HG02973 (cell line): ENCODE measurements at regions not wholly inside any gene's neighbourhood (a gene's known extent, or its start where the extent isn't known, plus 50 kb on each side); places are given as distances from the start of the nearest gene placed in this dataset.

Experiments
- ATAC-seq: cut with Tn5 transposase; IDR thresholded peaks from one replicate; pipeline ENCODE4 v1.9.1; 2021; ENCODE audit warnings: moderate library complexity; ENCODE audit not compliant: unreplicated experiment

DNA sequence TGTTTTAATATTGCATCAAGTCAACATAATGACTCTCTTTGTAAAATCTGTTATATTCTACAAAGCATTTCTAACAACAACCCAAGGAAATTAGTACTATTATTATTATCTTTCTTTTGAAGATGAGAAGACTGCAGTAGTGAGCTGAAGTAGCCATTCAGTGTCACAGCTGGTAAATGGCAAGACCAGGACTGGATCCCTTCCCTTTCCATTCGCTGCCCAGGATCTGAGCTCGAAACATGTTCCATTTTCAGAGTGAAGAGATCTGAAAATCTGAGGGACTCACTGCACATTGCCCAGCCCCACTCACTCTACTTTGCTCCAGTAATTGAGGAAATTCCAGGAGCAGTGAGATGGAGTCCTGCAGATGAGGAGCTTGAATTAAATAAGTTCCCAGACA, 240.0 kb upstream of the BLID start:
- ATAC-seq, result no peak

DNA sequence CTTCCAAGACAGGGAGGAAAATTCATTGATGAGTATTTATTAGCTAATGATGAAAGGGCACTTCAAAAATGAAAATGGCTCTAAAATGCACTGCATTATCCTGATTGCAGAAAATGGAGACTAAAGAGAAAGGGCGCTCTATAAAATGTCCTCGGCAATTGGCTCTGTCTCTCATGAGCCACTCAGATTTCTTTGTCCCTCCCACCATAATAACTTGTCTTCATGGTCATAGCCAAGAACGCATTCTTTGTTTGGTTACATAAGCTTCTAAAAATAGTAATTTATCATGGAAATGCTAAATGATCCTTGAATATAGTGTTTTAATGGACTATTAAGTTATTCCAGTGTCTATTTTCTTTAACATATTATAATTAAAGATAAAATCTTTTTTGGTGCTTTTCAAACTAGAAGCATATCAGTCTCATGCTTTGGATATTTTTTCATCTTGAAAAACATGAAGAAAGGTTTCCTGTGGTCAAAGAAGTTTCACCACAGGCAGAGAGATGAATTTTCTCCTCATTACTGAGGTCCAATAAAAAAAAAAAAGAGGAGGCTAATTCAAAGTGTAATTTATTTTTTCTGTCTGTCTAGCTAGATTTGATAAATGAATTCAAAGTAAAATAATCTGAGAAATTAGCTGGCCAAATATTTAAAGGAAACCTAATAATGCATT, 238.1 kb upstream of the BLID start:
- ATAC-seq, result no peak

DNA sequence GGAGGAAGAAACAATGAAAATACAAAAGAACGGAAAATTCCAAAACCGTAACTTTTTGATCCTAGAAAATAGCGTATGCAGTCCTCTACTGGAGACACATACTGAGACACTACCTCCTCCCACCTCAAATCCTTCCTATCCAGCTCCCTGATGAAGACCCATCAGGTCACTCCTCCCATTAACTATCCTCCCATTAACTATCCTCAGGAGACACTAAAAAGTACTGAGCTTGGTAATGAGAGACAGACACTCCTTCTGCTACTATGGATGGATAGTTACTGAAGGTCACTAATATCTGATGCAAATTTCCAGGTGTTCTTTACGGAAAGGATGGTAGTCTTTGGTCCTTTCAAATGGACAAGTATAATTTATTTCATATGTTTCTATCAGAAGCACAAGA, 237.5 kb upstream of the BLID start:
- no peak for ATAC-seq

DNA sequence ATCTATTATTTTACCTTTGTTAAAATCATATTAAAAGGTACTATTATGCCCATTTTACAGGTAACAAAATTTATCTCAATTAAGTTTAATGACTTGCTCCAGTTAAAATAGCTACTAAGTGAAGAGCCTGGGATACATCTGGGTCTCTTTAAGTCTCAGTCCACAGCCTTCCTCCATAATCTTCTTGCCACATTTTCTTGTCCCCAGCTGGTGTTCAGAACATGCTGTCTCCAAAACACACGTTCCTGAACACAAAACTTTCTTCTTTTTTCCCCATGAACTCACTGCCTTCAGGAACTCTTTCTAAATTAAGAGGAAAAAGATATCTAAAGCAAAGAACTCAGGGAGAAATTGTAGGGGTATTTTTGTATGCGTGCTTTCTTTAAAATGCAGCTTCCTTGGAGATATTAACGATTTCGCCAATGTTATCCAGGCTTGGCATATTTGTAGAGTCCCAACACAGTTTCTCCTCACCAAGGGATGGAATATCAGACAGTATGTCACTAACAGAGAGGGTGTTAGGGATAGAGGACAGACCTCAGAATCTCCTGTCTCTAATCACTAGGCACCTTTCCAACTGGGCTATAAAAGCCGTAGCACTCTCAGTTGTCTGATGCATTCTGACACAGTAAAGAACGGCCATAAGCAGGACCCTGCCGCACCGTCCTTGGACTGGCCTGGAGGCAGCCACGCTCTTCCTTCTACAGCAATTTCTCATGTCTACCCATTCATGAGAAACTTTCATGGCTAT, 232.8 kb upstream of the BLID start:
- ATAC-seq, result no peak

DNA sequence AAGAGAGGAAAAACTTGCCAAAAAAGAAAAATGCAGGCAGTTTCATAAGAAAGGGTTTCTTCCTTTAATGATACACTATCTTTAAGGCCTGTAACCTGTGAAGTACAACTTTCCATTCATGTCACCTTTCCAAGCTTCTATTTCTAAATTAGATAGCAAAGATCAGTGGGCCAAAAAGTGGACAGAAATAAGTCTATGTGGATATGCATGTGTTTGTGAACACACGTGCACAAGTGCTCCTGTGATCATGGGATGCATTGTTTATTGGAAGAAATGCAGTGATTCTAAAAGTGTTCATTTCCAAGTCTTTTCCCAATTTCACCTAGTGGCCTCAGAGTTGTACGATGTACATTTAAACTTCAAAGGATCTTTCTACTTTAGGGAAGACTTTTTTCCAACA, 230.0 kb upstream of the BLID start:
- ATAC-seq, result no peak

DNA sequence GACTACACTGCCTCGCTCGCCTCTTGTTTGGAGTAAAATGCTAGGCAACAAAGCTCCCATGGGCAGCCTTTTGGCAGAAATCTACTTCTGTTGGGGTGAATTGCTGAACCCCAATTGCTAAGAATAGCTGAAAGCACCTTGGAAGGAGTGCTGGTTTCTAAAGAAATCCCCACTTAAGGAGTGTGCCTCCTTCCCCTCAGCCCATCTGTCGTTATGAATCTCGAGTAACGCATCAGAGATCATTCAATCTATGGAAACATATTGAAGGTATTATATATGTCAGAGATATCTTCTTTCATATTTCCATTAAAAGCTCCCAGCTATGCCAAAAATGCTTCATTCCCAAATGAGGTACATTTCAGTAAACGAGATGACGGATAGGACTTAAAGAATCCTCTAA, 229.6 kb upstream of the BLID start:
- no peak for ATAC-seq

DNA sequence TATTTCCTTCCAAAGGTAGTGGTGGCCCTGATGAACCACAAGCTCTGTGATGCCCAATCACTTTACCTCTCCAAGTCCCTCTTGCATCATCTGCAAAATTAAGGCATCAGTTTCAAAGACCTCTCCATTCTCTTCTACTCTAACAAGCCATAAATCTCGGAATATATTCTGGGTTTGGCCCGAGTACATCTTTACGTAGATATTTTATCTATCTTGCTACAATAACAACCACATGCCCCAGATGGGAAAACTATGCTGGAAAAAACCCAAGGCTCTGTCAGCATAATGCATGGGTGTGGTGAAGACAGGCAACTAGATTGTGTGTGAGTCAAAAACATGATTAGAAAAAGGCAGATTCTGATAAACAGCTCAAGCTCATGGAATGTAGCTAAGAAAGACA, 228.2 kb upstream of the BLID start:
- no peak for ATAC-seq

DNA sequence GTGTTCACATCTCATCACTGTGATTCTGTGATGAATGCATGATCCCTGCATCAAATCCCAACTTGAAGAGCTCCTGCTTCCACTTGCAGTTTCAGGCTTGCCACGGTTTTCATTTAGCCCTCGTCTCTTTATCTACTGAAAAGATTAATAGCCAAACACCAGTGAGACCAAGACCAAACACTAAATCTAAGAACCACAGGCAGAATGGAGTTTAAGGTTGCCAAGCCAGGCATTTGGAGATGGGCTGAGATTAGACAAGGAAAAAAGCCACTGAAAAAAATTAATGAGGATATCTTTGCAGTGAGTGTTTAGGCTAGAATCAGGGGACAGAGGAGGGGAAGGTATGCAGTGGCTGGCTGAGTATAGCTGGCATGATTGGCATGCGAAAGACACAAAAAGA, 227.2 kb upstream of the BLID start:
- ATAC-seq, result no peak

DNA sequence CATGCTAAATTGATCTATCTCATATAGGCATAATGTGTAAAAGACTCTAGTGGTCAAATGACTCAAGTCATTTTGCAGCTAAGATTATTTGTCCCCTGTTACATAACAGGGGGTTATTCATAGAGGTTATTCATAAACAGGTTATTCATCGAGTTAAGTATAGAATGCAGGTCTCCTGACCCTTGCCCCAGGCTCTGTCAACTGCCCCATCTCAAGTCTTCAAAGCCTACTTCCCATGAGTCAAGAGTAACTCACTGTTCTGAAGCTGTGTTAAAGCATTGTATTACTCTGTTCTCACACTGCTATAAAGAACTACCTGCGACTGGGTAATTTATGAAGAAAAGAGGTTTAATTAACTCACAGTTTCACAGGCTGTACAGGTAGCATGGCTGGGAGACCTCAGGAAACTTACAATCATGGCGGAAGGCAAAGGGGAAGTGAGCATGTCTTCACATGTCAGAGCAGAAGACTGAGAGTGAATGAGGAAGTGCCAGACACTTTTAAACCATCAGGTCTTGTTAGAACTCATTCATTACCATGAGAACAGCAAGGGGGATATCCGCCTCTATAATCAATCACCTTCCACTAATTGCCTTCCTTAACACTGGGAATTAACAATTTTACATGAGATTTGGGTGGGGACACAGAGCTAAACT, 226.2 kb upstream of the BLID start:
- no peak for ATAC-seq

DNA sequence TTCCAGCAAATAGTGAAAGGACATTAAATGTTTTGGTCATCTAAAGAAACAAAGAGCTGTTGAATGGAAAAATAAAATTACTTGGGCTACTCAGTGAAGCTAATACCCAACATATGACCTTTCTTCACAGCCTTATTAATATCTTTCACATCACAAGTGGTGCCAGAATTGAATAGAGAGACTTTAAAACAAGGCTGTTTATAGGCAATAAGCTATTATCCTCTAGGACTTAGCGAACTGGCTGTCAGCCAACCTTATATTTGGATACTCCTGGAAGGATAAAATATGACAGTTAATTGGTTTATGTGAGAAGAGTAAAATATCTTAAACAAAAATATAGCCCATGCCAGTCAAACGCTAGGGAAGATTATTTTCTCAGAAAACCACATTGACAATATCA, 225.5 kb upstream of the BLID start:
- ATAC-seq, result no peak

DNA sequence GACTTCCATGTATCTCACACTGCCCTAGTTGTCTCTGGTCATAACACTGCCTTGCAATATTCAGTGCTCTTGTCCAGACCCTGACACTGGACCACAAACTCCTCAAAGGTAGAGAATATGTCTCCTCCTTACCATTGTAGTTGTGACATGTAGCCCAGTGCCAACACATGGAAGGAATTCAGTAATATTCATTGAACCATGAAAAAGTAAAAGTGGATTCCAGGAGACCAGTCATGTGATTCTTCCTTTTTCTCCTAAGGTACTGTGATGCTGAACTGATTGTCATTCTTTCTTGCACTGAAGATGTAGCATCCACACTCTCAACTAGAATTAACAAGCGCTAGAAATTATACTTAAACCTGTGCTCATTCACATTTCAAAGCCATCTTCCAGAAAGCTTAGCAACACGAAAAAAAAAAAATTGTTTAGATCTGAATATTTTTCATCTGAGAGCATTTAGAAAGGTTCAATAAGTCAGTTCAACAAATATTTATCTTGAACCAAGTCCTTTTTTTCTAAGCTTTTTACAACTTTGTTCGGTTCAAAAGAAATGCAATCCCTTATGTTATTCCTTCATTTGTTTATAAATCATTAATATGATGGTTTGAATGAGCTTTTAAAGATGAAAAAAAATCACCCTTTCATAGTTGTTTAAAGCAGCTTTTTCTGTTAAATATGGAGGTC, 224.7 kb upstream of the BLID start:
- ATAC-seq, result no peak

DNA sequence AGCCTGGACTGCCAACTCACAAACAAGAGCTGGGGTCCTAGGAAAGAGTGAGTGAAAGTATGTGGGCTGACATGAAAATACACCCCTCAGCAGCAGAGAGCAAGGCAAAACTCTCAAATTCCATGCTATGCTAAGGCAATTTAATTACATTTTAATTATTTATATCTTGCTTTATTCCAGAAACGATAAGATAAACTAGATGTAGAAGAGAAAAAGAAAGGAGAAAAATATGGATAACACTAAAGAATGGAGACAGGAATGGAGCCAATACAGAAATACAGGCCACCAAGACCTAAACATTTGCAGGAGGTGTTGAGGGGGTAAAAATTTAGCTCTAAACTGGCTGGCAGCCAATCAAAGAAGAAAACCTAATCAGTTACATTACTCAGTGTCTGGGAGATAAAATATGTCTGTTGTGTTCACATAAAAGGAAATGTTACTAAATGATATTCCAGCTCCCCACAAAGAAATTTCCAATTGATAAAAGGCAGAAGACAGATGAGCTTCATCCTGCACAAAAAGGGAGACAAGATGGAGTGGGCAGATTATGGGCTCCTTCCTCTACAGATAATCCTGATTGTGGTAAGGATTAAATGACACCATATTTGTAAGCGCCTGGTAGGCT, 223.5 kb upstream of the BLID start:
- no peak for ATAC-seq

DNA sequence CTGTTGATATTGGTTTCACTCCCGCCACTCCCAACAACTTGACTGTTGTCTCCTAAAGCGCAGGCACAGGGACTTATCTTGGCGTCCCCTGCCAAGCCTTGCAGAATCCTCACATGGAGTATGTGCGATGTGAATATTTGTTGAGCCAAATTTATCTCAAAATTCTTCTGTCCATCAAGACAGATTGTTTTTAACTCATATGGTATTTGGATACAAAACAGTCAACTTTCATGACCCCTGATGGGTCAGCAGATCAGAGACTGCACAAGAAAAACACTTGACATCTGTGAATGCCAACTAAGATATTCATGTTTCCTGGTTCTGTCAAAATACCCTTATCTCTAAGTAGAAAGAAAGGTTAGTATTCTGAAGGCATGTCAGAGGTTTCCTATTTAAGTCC, 221.7 kb upstream of the BLID start:
- ATAC-seq, result no peak

DNA sequence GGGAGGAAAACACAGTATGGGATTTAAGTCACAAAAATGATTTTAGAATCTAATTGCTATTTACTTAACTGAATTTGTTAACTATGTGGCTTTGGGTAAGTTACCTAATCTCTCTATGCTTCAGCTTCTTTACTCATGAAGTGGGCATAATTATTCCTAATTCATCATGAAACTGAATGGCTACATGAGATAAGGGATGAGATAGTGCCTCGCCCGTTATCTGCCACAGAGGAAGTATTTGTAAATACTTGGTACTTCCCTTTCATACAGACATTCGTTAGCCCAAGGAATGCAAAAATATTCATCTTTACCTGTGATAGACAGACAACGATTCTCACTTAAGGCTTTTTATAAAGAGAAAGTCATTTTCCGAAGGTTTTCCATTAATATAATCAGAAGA, 221.2 kb upstream of the BLID start:
- ATAC-seq, result no peak

DNA sequence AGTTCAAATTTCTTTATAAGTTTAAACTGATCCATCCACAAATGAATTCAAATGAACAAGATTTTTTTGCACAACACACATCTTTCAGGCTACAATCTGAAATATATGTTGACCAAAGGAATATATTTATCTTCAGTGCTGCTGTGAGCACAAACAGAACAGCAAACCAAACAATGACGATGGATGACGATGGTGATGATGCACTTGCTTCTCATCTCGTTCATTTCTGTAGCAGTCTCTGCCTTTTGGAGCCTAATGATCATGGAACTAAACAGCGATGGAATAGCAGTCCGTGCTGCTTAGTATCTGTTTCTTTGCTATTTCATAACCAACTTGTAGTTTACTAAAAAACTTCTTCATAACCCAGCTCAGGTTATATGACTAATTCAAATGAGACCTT, 220.7 kb upstream of the BLID start:
- no peak for ATAC-seq

DNA sequence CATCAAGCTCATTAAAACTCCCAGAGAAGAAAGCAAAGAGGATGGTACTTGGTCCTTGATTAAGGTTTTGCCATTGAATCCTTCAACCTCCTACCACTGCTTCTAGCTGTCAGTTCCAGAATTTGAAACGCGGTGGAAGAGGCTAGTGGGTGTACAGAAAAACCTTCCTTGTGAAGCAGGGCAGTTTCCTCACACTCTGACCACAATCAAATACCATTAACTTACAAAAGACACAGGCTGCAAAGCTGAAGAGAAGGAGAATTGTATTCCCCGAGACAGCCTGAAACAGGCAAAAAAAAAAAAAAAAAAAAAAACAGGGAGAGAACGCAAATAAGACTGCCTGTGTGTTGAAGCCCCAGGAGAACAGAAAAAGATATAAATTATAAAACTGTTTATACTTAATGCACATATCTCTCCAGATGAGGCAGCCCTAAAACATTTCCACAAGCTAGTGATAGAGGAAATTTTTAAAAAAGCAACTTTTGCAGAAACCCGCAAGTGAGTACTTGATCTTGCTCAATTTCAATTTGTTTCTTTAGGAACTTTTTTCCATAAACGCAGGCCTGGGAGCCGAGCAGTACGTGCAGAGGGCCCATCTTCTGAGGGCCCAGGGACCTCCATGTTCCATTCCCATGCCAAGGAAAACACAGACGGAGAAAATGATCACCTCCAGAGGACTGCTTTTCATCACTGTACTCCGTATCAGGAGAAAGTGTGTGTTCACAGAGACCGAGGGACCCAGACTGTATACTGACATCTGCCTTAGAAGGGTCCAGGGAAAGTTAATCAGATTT, 218.7 kb upstream of the BLID start:
- no peak for ATAC-seq

DNA sequence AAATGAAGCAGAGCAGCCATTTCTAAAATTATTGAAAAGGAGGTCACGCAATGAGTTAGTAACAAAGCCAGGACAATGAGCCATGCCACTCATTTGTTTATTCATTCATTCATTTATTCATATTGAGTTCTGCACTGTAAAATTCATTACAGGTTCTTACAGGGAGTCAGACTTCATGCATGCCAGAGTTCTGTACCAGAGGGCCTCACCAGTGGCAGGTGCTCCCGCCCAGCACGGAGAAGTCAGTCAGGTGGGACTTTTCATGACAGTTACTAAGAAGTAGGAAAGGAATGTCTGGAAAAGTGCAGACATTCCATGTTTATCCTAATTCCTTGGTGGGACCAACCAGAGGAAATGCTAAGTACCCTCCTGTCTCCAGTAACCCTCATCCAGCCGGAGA, 217.5 kb upstream of the BLID start:
- no peak for ATAC-seq

DNA sequence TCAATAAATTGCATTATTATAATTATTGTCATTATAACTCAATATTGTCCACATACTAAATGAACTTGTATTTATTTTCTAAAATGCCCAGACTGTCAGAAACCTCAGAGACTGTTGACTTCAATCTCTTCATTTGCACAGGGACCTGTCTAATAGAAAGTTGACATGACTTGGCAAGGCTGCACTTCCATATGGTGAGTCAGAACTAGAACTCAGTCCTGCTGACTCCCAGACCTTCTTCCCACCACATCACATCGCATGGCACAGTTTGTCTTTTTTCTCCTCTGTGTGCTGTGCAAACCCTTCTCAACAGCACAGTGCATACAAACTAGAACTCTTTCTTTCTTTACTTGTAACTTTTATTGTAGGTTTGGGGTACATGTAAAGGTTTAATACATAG, 215.1 kb upstream of the BLID start:
- ATAC-seq, result no peak

DNA sequence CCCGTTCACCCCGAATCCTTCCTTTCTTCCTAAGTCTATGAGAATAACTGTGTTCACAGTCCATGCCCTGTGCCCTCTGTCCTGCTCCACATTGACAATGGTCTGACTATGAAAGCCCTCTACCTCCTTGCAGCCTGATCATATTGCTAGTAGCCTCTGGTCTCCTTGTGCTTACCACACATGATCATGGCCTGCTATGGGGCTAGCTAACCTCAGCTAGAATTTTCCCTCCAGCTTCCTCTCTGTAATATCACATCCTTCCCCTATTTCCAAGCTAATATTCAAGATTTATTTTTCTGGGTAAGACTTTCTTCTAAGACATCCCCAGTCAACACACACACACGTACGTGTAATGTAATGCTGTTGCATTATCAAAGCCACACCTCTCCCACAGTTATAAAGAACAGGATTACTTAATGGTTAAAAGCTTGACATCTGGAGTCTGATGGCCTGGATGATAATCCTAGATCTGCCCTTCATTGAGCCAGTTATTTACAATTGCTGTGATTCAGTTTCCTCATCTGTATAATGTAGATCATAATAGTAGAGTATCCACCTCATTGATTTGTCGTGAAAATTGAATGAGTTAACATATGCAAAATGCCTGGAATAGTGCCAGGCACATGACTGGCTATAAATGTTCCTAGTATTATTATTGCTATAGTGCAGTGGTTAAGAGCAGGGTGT, 214.4 kb upstream of the BLID start:
- no peak for ATAC-seq

DNA sequence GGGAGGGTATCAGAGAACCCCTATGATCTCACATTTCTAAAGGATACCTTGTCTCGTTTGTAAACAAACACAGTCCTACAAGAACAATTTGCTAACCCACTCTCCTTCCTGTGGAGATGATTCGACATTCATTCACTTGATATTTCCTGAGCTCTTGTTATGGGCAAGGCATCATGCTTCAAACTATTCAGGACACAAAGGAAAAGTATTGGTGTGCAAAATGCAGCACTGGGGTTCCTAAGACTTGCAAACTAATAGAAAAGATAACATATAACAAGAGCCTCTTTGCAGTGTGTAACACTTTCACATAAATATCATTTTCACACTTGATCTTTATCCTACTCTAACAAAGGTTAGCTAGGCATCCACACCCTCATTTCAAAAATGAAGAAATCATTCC, 211.5 kb upstream of the BLID start:
- no peak for ATAC-seq
